ENCODE measurements at regions not wholly inside any gene's neighbourhood (a gene's known extent, or its start where the extent isn't known, plus 50 kb on each side); places are given as distances from the start of the nearest gene placed in this dataset.

- Histone ChIP-seq H3K36me3 (no peaks in the 10 kb centered on the region), H3K27me3 (no peaks in the 10 kb centered on the region), H3K4me1 (no peaks in the 10 kb centered on the region), H3K9me3 (no peaks in the 10 kb centered on the region), H3K4me3 (ENCODE audit: low read depth, low read length) (no peak overlapping the region)
- DNase-seq, result no peak
- TF ChIP-seq, protein P1, sequence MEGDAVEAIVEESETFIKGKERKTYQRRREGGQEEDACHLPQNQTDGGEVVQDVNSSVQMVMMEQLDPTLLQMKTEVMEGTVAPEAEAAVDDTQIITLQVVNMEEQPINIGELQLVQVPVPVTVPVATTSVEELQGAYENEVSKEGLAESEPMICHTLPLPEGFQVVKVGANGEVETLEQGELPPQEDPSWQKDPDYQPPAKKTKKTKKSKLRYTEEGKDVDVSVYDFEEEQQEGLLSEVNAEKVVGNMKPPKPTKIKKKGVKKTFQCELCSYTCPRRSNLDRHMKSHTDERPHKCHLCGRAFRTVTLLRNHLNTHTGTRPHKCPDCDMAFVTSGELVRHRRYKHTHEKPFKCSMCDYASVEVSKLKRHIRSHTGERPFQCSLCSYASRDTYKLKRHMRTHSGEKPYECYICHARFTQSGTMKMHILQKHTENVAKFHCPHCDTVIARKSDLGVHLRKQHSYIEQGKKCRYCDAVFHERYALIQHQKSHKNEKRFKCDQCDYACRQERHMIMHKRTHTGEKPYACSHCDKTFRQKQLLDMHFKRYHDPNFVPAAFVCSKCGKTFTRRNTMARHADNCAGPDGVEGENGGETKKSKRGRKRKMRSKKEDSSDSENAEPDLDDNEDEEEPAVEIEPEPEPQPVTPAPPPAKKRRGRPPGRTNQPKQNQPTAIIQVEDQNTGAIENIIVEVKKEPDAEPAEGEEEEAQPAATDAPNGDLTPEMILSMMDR (IDR thresholded peaks at IDR 0.05; ENCODE audit: low read depth, low read length), result no peak
Measured at GRCh38 chr9:13397661-13398060, 118.2 kb upstream of the MPDZ start.

GRCh38 chr9:13397220-13397619 is 117.7 kb upstream of the MPDZ start:
- H3K4me3 ChIP-seq (ENCODE audit: low read depth, low read length), result no peak overlapping the region
- no peaks in the 10 kb centered on the region for H3K9me3 ChIP-seq
- H3K36me3 ChIP-seq, result no peaks in the 10 kb centered on the region
- no peak for DNase-seq
- no peaks in the 10 kb centered on the region for H3K27me3 ChIP-seq
- TF ChIP-seq, protein P1 (IDR thresholded peaks at IDR 0.05; ENCODE audit: low read depth, low read length), result no peak
- no peaks in the 10 kb centered on the region for H3K4me1 ChIP-seq

GRCh38 chr9:13396418-13396817 is 116.9 kb upstream of the MPDZ start:
- Histone ChIP-seq H3K4me3 (ENCODE audit: low read depth, low read length) (no peak overlapping the region), H3K27me3 (no peaks in the 10 kb centered on the region), H3K4me1 (no peaks in the 10 kb centered on the region), H3K36me3 (no peaks in the 10 kb centered on the region), H3K9me3 (no peaks in the 10 kb centered on the region)
- TF ChIP-seq, protein P1 (IDR thresholded peaks at IDR 0.05; ENCODE audit: low read depth, low read length), result no peak
- no peak for DNase-seq

GRCh38 chr9:13395156-13395555 is 115.7 kb upstream of the MPDZ start:
- DNase-seq, result no peak
- TF ChIP-seq, protein P1 (IDR thresholded peaks at IDR 0.05; ENCODE audit: low read depth, low read length), result no peak
- Histone ChIP-seq H3K9me3 (no peaks in the 10 kb centered on the region), H3K4me1 (no peaks in the 10 kb centered on the region), H3K36me3 (no peaks in the 10 kb centered on the region), H3K27me3 (no peaks in the 10 kb centered on the region), H3K4me3 (ENCODE audit: low read depth, low read length) (no peak overlapping the region)

DNA sequence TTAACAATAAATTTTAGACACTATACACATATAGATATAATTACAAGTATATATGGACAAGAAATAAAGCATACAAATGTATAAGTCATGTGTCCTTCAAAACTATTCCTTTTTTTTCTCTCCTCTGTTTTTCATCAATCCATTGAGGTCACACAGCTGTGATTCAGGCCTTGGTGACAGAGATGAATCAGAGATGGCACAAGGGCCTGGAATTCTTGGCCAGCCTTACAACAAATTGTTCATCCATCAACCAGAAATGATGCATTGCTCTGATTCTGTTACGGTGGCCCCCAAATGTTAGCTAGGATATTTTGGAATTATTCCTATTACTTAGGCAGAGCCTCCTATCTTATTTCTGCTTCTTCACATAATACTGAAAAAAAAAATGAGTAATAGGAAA is 108.7 kb upstream of the MPDZ start:
- DNase-seq, result no peak
- H3K27me3 ChIP-seq, result no peaks in the 10 kb centered on the region
- H3K4me1 ChIP-seq, result no peaks in the 10 kb centered on the region
- no peaks in the 10 kb centered on the region for H3K9me3 ChIP-seq
- TF ChIP-seq, protein P1 (IDR thresholded peaks at IDR 0.05; ENCODE audit: low read depth, low read length), result no peak
- no peaks in the 10 kb centered on the region for H3K36me3 ChIP-seq
- no peak overlapping the region for H3K4me3 ChIP-seq (ENCODE audit: low read depth, low read length)

DNA sequence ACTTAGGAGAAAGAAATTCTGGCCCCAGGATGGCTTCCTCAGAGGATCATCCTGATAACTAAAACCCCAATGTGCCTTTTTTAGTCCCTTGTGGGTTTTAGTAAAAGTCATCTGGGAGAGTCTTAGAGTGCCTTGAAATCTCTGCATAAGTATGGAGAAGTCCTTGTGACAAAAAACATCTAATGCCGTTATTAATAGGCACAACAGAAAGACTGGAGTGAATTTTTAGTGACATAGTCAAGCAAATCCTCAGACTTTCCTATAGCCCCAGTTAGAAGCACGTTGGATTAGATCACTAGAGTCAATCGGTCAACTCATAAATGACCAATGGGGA is 108.2 kb upstream of the MPDZ start:
- Histone ChIP-seq H3K9me3 (no peaks in the 10 kb centered on the region), H3K36me3 (no peaks in the 10 kb centered on the region), H3K4me3 (ENCODE audit: low read depth, low read length) (no peak overlapping the region), H3K4me1 (no peaks in the 10 kb centered on the region), H3K27me3 (no peaks in the 10 kb centered on the region)
- no peak for DNase-seq
- TF ChIP-seq, protein P1 (IDR thresholded peaks at IDR 0.05; ENCODE audit: low read depth, low read length), result no peak

Data from BE2C (cell line).